B cell (primary cell): ENCODE measurements at regions not wholly inside any gene's neighbourhood (a gene's known extent, or its start where the extent isn't known, plus 50 kb on each side); places are given as distances from the start of the nearest gene placed in this dataset.

Experiments used
- ATAC-seq: fragments of 200-7000 bp; cut with Tn5 transposase; one replicate; pipeline ENCODE4 v1.10.0; 2021; ENCODE audit warnings: low read depth, mild to moderate bottlenecking, moderate number of reproducible peaks, moderate library complexity
- CTCF ChIA-PET: fragments of 350-600 bp; sonication (Branson Sonifier 250); formaldehyde crosslinking; loops from one replicate; lab custom pipeline; 2021; ENCODE audit warnings: antibody characterized with exemption, inconsistent platforms; lab: Charles Lee
- POLR2A ChIA-PET: fragments of 350-600 bp; sonication (Branson Sonifier 250); formaldehyde crosslinking; loops from one replicate; lab custom pipeline; 2021; ENCODE audit warnings: antibody characterized with exemption; lab: Charles Lee
- DNase-seq: peaks from one replicate; pipeline ENCODE4 v3.0.0; 2013
- H2AFZ ChIP-seq: 2 replicates; pipeline ENCODE4 v1.6.1; 2012; ENCODE audit warnings: mild to moderate bottlenecking, low read depth, low read length; ENCODE audit not compliant: insufficient read depth, poor library complexity, severe bottlenecking
- H3K27ac ChIP-seq, 2 donors: 1 replicate in 1 of 2; 2 replicates in 1 of 2; pipeline ENCODE4 v1.5.1; 2012 to 2013; ENCODE audit warnings: low read length in 2 of 2, mild to moderate bottlenecking in 2 of 2, moderate library complexity in 1 of 2
- H3K27me3 ChIP-seq, 4 experiments: fragments of 200-600 bp in 1 of 4; sonication (generic) in 1 of 4; replicated peaks in 1 of 4; 1 replicate in 2 of 4; 2 replicates in 2 of 4; pipeline versions ENCODE4 v1.6.1 to v1.7.0; 2013 to 2016; ENCODE audit warnings: low read length in 3 of 4, mild to moderate bottlenecking in 2 of 4, mixed read lengths in 1 of 4, moderate library complexity in 1 of 4; ENCODE audit not compliant: insufficient read depth in 4 of 4, control insufficient read depth in 3 of 4; ENCODE audit errors: control extremely low read depth in 1 of 4
- H3K36me3 ChIP-seq, 2 experiments: replicated peaks in 1 of 2; 1 replicate in 1 of 2; 2 replicates in 1 of 2; pipeline versions ENCODE4 v1.6.1 to v1.7.1; 2013; ENCODE audit warnings: low read length in 1 of 2; ENCODE audit not compliant: insufficient read depth in 2 of 2, control insufficient read depth in 1 of 2; ENCODE audit errors: control extremely low read depth in 1 of 2, extremely low read depth in 1 of 2
- H3K4me1 ChIP-seq, 2 donors: fragments of 200-600 bp in 1 of 2; sonication (generic) in 1 of 2; 1 replicate in 1 of 2; 2 replicates in 1 of 2; pipeline versions ENCODE4 v1.5.1 to v1.6.1; 2013 to 2017; ENCODE audit warnings: low read length in 2 of 2; ENCODE audit not compliant: control insufficient read depth in 2 of 2, insufficient read depth in 2 of 2
- H3K4me2 ChIP-seq: replicated peaks from 2 replicates; pipeline ENCODE3; 2012; ENCODE audit warnings: mild to moderate bottlenecking, low read depth, low read length; ENCODE audit not compliant: poor library complexity, severe bottlenecking
- H3K4me3 ChIP-seq, 5 experiments: fragments of 200-600 bp in 1 of 5; sonication (generic) in 1 of 5; 1 replicate in 3 of 5; 2 replicates in 2 of 5; pipeline versions ENCODE4 v1.5.1 to v1.7.0; 2011 to 2016; ENCODE audit warnings: low read length in 4 of 5, mild to moderate bottlenecking in 4 of 5, low read depth in 2 of 5, control low read depth in 1 of 5, moderate library complexity in 1 of 5; ENCODE audit not compliant: insufficient read depth in 1 of 5; ENCODE audit errors: control extremely low read depth in 1 of 5, extremely low read depth in 1 of 5
- H3K79me2 ChIP-seq: fragments of 200-600 bp; sonication (generic); one replicate; pipeline ENCODE4 v1.6.0; 2016; ENCODE audit warnings: low read length; ENCODE audit not compliant: control insufficient read depth, insufficient read depth
- H3K9ac ChIP-seq: fragments of 200-600 bp; sonication (generic); 2 replicates; pipeline ENCODE4 v1.6.1; 2017; ENCODE audit warnings: mild to moderate bottlenecking, low read length, moderate library complexity
- H3K9me3 ChIP-seq, 3 donors: one replicate each; pipeline versions ENCODE4 v1.6.1 to v1.7.1; 2013; ENCODE audit warnings: low read length in 2 of 3; ENCODE audit not compliant: control insufficient read depth in 2 of 3, insufficient read depth in 1 of 3; ENCODE audit errors: control extremely low read depth in 1 of 3
- H4K20me1 ChIP-seq: 2 replicates; pipeline ENCODE4 v1.6.0; 2012; ENCODE audit warnings: mild to moderate bottlenecking, low read length; ENCODE audit not compliant: insufficient read depth, control insufficient read depth, poor library complexity, severe bottlenecking
- H3K27ac Mint-ChIP-seq: one replicate; pipeline ENCODE4 v1.8.0; 2021; ENCODE audit warnings: mixed read lengths
- H3K27me3 Mint-ChIP-seq: one replicate; pipeline ENCODE4 v1.8.0; 2021; ENCODE audit warnings: mixed read lengths
- H3K4me1 Mint-ChIP-seq: one replicate; pipeline ENCODE4 v1.8.0; 2021; ENCODE audit warnings: mixed read lengths
- H3K4me3 Mint-ChIP-seq: one replicate; pipeline ENCODE4 v1.8.0; 2021; ENCODE audit warnings: mixed read lengths
- H3K9me3 Mint-ChIP-seq: one replicate; pipeline ENCODE4 v1.8.0; 2022; ENCODE audit warnings: mixed read lengths; ENCODE audit not compliant: insufficient read depth
- CTCF ChIP-seq: fragments of 200-600 bp; IDR thresholded peaks from one replicate; pipeline ENCODE4 v1.8.0; 2022; ENCODE audit warnings: antibody characterized with exemption, mild to moderate bottlenecking
- EZH2 ChIP-seq: IDR thresholded peaks from 2 replicates; pipeline ENCODE4 v1.6.1; 2012; ENCODE audit warnings: borderline replicate concordance, low read depth, mild to moderate bottlenecking, moderate library complexity, low read length; ENCODE audit not compliant: insufficient read depth, poor library complexity, severe bottlenecking
- WGBS: methylation state at CpG from one replicate; pipeline ENCODE4 v1.1.5; 2013; ENCODE audit warnings: missing lambda C conversion rate; ENCODE audit not compliant: insufficient coverage; 5-methylcytosine and 5-hydroxymethylcytosine counted together
- intact Hi-C: fragments of 100-400 bp; cut with micrococcal nuclease; formaldehyde crosslinking; loops from one replicate; pipeline ENCODE4 v1.10.0; 2022

GRCh38 chr7:89772276-89772675, 382.0 kb upstream of the STEAP1 start:
- ATAC-seq = no peak
- no peak overlapping the region for H3K9ac ChIP-seq
- WGBS = no CpG with 5 or more reads among the region's 1 CpG
- ChIA-PET CTCF (no interaction called here), POLR2A (no interaction called here)
- H3K79me2 ChIP-seq = no peaks in the 10 kb centered on the region
- H3K4me1 ChIP-seq = no peaks in the 10 kb centered on the region
- intact Hi-C loops = no loop called here
- H4K20me1 ChIP-seq = no peaks in the 10 kb centered on the region
- no peak overlapping the region for H2AFZ ChIP-seq
- no peaks in the 10 kb centered on the region for H3K27me3 ChIP-seq
- no peaks in the 10 kb centered on the region for H3K36me3 ChIP-seq
- H3K9me3 ChIP-seq = no peaks in the 10 kb centered on the region
- Mint-ChIP-seq H3K27me3 (no peaks in the 10 kb centered on the region), H3K4me3 (no peak overlapping the region), H3K4me1 (no peaks in the 10 kb centered on the region), H3K9me3 (peaks cover 5% of the 10 kb centered on the region), H3K27ac (no peak overlapping the region)
- no peak overlapping the region for H3K4me2 ChIP-seq
- DNase-seq = no peak
- TF ChIP-seq CTCF = no peak
- no peak for TF ChIP-seq EZH2
- H3K4me3 ChIP-seq = no peak overlapping the region
- H3K27ac ChIP-seq = no peak overlapping the region

GRCh38 chr7:89773611-89774010, 380.7 kb upstream of the STEAP1 start:
- Histone ChIP-seq H3K4me2 (no peak overlapping the region), H3K4me3 (no peak overlapping the region), H3K79me2 (no peaks in the 10 kb centered on the region), H3K4me1 (no peaks in the 10 kb centered on the region), H3K36me3 (no peaks in the 10 kb centered on the region), H3K9me3 (no peaks in the 10 kb centered on the region), H3K9ac (no peak overlapping the region), H3K27me3 (no peaks in the 10 kb centered on the region), H2AFZ (no peak overlapping the region), H4K20me1 (no peaks in the 10 kb centered on the region), H3K27ac (no peak overlapping the region)
- intact Hi-C loops = no loop called here
- CTCF ChIA-PET = no interaction called here
- peaks cover 3% of the 10 kb centered on the region for H3K9me3 Mint-ChIP-seq
- WGBS = 100% methylated on average over 1 of the region's 2 CpGs
- H3K4me1 Mint-ChIP-seq = no peaks in the 10 kb centered on the region
- no peak for DNase-seq
- no peak overlapping the region for H3K27ac Mint-ChIP-seq
- H3K27me3 Mint-ChIP-seq = no peaks in the 10 kb centered on the region
- POLR2A ChIA-PET = no interaction called here
- no peak for TF ChIP-seq CTCF
- no peak for TF ChIP-seq EZH2
- no peak overlapping the region for H3K4me3 Mint-ChIP-seq
- ATAC-seq = no peak
